HS-27A (cell line): ENCODE measurements at regions not wholly inside any gene's neighbourhood (a gene's known extent, or its start where the extent isn't known, plus 50 kb on each side); places are given as distances from the start of the nearest gene placed in this dataset.

Experiments
- DNase-seq: peaks from one replicate; pipeline ENCODE4 v3.0.0-alpha.2; 2012; ENCODE audit warnings: low read depth, missing footprints

DNA sequence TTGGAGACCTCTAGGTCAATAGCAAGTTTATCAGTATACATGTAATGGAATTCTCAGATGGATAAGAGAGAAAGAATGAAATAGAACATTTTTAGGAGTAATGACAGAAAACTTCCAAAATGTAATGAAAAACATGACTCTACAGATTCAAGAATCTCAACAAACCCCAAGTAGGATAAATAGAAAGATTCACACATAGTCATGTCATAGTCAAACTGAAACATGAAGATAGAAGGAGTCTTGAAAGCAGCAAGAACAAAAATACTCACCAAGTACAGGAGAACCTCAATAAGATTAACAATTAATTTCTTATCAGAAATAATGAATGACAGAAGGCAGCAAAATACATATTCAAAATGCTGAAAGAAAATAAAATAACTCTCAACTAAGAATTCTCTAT, 164.5 kb downstream of the SPATA31D1 start:
- no peak for DNase-seq

GRCh38 chr9:82154573-82154972, 166.0 kb downstream of the SPATA31D1 start:
- no peak for DNase-seq

DNA sequence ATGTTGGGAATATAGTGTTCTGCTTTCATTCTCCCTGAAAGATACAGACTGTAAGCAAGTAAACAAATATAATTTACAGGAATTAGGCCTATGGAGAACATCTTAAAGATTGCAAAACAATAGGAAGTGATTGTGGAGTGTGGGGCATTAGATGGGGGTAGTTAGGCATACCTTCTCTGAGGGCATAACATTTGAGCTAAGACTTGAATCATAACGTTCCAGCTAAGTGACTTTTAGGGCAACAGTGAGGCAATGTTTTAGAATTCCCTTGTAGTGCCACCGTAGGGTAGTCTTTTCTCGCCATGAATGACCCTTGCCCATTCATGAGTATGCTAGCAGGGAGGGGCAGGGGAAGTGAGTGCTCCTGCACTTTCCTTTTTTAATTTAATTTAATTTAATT, 173.3 kb downstream of the SPATA31D1 start:
- no peak for DNase-seq

DNA sequence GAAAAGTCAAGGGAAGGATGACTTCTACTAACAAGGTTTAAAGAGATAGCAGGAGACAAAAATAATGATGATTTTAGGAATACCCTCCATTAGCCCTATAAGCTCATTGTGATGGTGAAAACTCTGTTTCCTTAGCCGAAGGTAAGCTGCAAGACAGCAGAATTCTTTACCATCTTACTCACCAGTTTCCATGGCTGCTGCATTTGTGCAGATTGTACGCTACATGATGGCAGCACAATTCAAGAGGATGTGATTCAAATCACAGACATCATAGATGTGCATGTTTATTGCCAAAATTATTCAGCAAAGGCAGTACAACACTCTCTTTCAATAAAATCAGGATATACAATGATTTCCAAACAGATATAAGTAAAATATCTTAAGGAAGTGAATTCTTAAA, 175.6 kb downstream of the SPATA31D1 start:
- no peak for DNase-seq

- DNase-seq, result no peak
Measured at GRCh38 chr9:82167296-82167695, 178.7 kb downstream of the SPATA31D1 start.

DNA sequence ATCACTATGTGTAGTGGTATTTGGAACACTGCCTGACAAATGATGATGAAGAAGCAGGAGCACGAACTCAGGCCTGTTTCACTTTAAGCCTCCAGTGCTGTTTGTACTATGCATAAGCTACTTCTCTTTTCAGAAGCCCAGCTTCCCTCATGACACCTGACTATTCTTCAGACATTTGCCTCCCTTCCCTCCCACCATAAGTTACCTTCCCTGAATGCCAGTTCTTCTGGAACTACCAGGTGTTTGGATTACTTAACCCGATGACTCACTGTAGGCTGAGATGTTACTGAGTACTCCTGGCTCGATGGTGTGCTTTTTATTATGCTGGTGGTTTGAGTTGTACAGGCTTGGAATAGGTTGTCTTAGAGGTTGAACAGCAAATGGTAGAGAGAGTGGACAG, 180.0 kb downstream of the SPATA31D1 start:
- DNase-seq, result no peak

- no peak for DNase-seq
Measured at GRCh38 chr9:82170866-82171265, 182.3 kb downstream of the SPATA31D1 start.

DNA sequence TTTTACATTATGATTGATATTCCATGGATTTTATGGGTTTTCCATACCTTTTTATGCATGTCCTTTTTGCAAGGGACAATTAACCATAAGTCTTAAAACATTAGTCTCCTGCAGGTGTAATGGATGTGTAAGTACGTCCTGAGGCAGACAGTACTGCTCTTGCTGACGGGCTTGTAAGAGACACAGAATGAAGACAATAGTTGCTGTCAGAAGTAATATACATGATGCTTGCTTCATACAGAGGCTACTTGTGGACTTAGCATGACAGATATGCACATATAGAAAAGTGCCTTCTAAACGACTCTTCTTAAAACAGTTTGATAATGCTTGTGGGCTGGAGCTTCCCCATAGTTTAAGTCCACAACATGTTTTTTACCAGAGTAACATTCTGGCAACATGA, 182.7 kb downstream of the SPATA31D1 start:
- no peak for DNase-seq

DNA sequence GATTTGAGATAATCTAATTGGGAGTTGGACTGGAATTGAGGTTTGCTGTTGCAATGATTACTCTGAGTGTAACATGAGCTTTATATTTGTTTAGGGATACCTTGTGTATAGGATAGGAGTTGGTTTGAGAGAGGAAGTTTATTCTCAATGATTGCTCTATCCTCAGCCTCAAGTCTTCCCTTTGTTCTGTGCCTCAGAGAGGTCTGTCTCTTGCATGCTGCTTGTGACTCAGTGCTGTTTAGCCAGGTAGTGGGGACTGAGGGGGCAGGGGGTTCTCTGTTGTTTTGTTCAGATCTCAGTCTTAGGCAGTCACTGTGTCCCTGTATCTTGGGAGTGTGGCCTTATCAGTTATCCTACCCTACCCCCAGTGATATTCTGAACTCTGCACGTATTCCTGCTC, 192.1 kb downstream of the SPATA31D1 start:
- DNase-seq, result no peak

- no peak for DNase-seq
Measured at GRCh38 chr9:82183181-82183860, 194.7 kb downstream of the SPATA31D1 start.

DNA sequence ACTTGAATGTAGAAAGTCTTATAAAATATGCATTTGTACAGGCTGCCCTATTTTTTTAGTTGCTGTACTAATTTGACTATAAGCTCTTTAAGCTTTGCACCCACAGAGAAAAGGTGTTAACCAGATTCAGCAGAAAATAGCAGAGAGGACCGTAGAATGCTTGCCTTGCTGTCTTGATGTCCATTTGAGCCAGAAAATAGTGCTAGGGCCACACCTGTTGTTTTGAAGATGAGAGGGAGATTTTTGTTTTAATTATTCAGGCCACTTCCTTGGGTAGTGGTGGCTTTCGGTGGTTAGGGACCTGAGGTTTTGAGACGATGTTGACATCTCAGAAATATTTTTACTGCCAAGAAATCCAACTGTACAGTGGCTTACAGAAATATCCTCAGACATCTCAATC, 196.0 kb downstream of the SPATA31D1 start:
- DNase-seq, result no peak

GRCh38 chr9:82188817-82189216, 200.2 kb downstream of the SPATA31D1 start:
- no peak for DNase-seq

- DNase-seq, result no peak
Measured at GRCh38 chr9:82191082-82191770, 202.7 kb downstream of the SPATA31D1 start.

DNA sequence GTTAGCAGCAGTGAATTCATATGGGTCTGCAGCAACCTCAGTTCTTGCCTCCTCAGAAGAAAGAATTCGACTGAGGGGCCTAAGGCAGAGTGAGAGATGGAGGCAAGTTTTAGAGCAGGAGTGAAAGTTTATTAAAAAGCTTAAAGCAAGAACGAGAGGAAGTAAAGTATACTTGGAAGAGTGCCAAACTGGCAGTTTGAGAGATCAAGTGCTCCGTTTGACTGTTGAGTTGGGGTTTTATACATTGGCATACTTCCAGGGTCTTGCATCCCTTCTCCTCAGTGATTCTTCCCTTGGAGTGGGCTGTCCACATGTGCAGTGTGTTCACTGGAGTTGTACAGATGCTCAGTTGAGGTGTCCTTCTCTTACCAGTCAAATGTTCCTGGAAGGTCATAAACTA, 203.6 kb downstream of the SPATA31D1 start:
- no peak for DNase-seq

DNA sequence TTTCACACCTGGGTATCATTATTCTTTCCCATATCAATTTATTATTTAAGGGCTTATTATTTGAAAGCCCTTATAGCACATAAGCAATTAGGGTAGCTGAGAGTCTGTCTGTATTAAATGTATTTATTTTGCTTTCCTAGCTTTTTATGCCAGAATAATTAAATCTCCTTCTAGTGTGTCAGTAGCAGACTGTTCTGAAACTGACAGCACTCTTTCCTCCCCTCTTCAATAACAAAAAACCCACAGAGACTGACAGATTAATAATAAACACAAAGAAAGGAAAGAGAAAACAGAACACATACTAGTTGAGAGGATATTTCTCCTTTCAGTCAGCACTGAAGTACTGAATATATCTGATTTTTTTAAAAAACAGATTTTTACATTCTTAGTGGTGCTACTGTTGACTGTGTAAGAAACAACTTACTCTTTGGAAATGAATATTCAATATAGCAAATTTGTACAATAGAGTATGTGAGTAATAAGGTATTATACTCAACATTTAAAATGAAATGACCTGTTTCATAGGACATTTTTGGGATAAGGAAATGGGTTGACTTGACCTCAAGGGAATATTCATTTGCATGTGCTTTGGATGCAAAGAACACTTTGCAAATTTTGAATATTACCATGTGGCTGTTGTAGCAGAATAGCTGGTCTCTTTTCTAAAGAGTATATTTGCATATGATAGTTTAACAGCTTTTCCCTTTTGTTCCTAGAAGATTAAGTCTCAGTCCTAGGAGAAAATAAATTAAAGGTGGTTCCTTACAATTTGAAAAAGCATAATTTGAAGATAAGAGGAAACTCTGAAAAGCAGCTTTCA, 208.3 kb downstream of the SPATA31D1 start:
- DNase-seq, result no peak

- no peak for DNase-seq
Measured at GRCh38 chr9:82201196-82201595, 212.6 kb downstream of the SPATA31D1 start.

- no peak for DNase-seq
Measured at GRCh38 chr9:82202808-82203207, 214.2 kb downstream of the SPATA31D1 start.

DNA sequence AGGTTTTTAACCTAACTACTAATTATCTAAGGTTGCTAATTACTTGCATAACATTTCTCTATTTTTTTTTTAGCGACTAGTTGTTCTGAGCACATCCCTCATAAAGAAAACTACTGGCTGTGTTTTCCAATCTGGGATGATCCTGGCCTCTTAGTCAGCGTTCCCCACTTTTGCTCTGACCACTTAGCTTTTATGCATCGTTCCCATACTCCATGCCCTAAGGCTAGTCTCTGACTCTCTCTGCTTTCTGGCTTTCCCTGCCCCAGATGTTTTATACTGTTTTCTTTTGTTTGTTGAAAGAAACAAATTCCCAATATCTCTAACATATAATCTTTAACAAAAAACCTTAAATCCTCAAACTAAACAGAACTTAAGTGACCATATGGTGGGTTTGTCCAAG, 217.9 kb downstream of the SPATA31D1 start:
- DNase-seq, result no peak

GRCh38 chr9:82206946-82207345, 218.4 kb downstream of the SPATA31D1 start:
- DNase-seq, result no peak

GRCh38 chr9:82208741-82209450, 220.3 kb downstream of the SPATA31D1 start:
- no peak for DNase-seq

DNA sequence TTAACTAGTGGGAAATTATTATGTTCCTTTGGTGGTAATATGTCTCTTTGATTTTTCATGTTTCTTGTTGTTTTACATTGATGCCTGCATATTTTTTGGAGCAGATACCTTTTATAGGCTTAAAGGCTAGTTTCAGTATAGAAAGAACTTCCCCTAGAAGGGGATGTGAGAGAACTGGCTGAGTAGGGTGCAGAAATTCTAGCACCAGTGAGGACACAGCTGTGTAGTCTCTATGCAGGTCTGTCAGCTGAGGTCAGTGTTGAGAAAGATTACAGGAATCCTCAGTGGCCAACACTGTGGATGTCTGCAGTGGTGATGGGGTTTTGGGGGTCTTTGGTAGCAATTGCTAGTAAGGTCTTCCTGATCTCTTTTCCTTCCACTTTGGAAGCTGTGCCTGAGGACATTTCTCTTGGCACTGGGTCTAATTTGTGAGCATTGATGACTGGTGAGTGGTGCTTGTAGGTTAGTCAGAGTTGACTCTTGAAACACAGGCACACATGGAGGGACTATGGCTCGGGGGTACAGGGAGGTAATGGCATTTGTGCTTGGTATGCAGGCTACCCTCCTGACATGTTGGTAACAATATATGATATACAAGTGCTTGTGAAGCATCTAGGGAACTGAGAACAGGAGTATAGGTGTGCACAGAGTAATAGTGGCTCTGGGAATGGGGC, 221.4 kb downstream of the SPATA31D1 start:
- no peak for DNase-seq

DNA sequence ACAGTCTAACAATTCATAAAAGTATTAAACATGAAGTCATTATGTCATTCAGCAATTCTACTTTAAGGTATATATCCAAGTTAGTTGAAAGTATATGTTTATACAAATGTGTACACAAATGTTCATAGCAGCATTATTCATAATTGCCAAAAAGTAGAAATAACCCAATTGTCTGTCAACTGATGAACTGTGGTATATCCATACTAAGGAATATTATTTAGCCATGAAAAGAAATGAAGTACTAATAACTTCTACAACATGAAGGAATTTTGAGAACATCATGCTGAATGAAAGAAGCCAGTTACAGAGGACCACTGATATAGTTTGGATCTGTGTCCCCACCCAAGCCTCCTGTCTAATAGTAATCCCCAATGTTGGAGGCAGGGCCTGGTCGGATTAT, 224.3 kb downstream of the SPATA31D1 start:
- DNase-seq, result no peak
